GM23338 (cell line): ENCODE measurements at regions not wholly inside any gene's neighbourhood (a gene's known extent, or its start where the extent isn't known, plus 50 kb on each side); places are given as distances from the start of the nearest gene placed in this dataset.

Source experiments
- ETS1 ChIP-seq: IDR thresholded peaks from 2 replicates; pipeline ENCODE4 v1.6.1; 2016; ENCODE audit warnings: antibody characterized with exemption
- JUNB ChIP-seq: IDR thresholded peaks from one replicate; pipeline ENCODE4 v1.6.1; 2016; ENCODE audit warnings: antibody characterized with exemption; ENCODE audit not compliant: unreplicated experiment
- REST ChIP-seq: IDR thresholded peaks from one replicate; pipeline ENCODE4 v1.6.1; 2018; ENCODE audit warnings: antibody characterized with exemption; ENCODE audit not compliant: unreplicated experiment
- STAT1 ChIP-seq: IDR thresholded peaks from one replicate; pipeline ENCODE4 v1.6.1; 2016; ENCODE audit warnings: antibody characterized with exemption; ENCODE audit not compliant: unreplicated experiment
- ZNF114 ChIP-seq: fragments of 250-450 bp; sonication (Bioruptor Pico); IDR thresholded peaks from 2 replicates; pipeline ENCODE4 v1.5.0; 2020; ENCODE audit warnings: mild to moderate bottlenecking, moderate library complexity
- TF ChIP-seq, protein P1 (sequence below): fragments of 250-450 bp; sonication (Bioruptor Pico); IDR thresholded peaks from 2 replicates; pipeline ENCODE4 v1.5.0; 2020; ENCODE audit warnings: mild to moderate bottlenecking, moderate library complexity

GRCh38 chr3:87555290-87555689, 278.9 kb upstream of the POU1F1 start (continued):
- TF ChIP-seq, protein P1, sequence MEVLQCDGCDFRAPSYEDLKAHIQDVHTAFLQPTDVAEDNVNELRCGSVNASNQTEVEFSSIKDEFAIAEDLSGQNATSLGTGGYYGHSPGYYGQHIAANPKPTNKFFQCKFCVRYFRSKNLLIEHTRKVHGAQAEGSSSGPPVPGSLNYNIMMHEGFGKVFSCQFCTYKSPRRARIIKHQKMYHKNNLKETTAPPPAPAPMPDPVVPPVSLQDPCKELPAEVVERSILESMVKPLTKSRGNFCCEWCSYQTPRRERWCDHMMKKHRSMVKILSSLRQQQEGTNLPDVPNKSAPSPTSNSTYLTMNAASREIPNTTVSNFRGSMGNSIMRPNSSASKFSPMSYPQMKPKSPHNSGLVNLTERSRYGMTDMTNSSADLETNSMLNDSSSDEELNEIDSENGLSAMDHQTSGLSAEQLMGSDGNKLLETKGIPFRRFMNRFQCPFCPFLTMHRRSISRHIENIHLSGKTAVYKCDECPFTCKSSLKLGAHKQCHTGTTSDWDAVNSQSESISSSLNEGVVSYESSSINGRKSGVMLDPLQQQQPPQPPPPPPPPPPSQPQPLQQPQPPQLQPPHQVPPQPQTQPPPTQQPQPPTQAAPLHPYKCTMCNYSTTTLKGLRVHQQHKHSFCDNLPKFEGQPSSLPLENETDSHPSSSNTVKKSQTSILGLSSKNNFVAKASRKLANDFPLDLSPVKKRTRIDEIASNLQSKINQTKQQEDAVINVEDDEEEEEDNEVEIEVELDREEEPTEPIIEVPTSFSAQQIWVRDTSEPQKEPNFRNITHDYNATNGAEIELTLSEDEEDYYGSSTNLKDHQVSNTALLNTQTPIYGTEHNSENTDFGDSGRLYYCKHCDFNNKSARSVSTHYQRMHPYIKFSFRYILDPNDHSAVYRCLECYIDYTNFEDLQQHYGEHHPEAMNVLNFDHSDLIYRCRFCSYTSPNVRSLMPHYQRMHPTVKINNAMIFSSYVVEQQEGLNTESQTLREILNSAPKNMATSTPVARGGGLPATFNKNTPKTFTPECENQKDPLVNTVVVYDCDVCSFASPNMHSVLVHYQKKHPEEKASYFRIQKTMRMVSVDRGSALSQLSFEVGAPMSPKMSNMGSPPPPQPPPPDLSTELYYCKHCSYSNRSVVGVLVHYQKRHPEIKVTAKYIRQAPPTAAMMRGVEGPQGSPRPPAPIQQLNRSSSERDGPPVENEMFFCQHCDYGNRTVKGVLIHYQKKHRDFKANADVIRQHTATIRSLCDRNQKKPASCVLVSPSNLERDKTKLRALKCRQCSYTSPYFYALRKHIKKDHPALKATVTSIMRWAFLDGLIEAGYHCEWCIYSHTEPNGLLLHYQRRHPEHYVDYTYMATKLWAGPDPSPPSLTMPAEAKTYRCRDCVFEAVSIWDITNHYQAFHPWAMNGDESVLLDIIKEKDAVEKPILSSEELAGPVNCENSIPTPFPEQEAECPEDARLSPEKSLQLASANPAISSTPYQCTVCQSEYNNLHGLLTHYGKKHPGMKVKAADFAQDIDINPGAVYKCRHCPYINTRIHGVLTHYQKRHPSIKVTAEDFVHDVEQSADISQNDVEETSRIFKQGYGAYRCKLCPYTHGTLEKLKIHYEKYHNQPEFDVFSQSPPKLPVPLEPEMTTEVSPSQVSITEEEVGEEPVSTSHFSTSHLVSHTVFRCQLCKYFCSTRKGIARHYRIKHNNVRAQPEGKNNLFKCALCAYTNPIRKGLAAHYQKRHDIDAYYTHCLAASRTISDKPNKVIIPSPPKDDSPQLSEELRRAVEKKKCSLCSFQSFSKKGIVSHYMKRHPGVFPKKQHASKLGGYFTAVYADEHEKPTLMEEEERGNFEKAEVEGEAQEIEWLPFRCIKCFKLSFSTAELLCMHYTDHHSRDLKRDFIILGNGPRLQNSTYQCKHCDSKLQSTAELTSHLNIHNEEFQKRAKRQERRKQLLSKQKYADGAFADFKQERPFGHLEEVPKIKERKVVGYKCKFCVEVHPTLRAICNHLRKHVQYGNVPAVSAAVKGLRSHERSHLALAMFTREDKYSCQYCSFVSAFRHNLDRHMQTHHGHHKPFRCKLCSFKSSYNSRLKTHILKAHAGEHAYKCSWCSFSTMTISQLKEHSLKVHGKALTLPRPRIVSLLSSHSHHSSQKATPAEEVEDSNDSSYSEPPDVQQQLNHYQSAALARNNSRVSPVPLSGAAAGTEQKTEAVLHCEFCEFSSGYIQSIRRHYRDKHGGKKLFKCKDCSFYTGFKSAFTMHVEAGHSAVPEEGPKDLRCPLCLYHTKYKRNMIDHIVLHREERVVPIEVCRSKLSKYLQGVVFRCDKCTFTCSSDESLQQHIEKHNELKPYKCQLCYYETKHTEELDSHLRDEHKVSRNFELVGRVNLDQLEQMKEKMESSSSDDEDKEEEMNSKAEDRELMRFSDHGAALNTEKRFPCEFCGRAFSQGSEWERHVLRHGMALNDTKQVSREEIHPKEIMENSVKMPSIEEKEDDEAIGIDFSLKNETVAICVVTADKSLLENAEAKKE (CRISPR knock-in tag): no peak
- TF ChIP-seq JUNB (no peak), ZNF114 (CRISPR knock-in tag) (no peak), STAT1 (no peak), ETS1 (no peak), REST (no peak)
